ENCODE measurements at regions not wholly inside any gene's neighbourhood (a gene's known extent, or its start where the extent isn't known, plus 50 kb on each side); places are given as distances from the start of the nearest gene placed in this dataset.

DNA sequence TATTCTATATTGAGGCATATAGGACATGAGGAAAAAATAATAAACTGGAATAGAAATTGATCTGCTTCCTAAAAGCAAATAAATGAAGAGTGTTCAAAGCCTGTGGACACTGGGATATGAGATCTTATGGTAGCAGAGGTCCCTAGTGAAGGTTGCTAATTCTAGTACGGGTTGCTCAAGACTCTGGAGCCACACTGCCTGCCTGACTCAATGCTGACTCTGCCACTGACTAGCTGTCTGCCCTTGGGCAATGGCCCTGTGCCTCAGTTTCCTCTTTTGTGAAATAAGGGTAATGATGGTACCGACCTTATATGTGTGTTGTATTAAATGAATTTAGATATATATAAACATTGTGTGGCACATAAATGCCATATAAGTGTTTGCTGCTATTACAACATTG, 59.0 kb upstream of the C1orf53 start:
- no peak for DNase-seq (ENCODE audit: low spot score)

More for the DNA sequence above, 59.0 kb upstream of the C1orf53 start:
- H3K4me2 ChIP-seq: no peak overlapping the region
- Mint-ChIP-seq H3K9me3 (no peaks in the 10 kb centered on the region), H3K4me3 (no peak overlapping the region), H3K27me3 (ENCODE audit: insufficient read depth, low read depth, poor library complexity) (no peaks in the 10 kb centered on the region), H3K27ac (no peak overlapping the region), H3K4me1 (peaks cover 23% of the 10 kb centered on the region), H3K36me3 (ENCODE audit: low read depth) (no peaks in the 10 kb centered on the region)
- H3K27ac ChIP-seq (ENCODE audit: low read depth): no peak overlapping the region
- H3K4me1 ChIP-seq (ENCODE audit: insufficient read depth): peaks cover 9% of the 10 kb centered on the region
- no peaks in the 10 kb centered on the region; the same call in 1 of the 2 replicates for H3K9me2 ChIP-seq (ENCODE audit: insufficient read depth)
- no peaks in the 10 kb centered on the region for H3K36me3 ChIP-seq (ENCODE audit: insufficient read depth)
- ATAC-seq: no peak
- TF ChIP-seq JUNB (IDR thresholded peaks at IDR 0.05; ENCODE audit: unreplicated experiment) (no peak), STAT1 (IDR thresholded peaks at IDR 0.05; ENCODE audit: unreplicated experiment) (no peak), EZH2 (IDR thresholded peaks at IDR 0.05; ENCODE audit: low read depth, unreplicated experiment) (no peak), POLR2AphosphoS5 (IDR thresholded peaks at IDR 0.05; ENCODE audit: low read depth) (no peak)
- TF ChIP-seq, protein P1, sequence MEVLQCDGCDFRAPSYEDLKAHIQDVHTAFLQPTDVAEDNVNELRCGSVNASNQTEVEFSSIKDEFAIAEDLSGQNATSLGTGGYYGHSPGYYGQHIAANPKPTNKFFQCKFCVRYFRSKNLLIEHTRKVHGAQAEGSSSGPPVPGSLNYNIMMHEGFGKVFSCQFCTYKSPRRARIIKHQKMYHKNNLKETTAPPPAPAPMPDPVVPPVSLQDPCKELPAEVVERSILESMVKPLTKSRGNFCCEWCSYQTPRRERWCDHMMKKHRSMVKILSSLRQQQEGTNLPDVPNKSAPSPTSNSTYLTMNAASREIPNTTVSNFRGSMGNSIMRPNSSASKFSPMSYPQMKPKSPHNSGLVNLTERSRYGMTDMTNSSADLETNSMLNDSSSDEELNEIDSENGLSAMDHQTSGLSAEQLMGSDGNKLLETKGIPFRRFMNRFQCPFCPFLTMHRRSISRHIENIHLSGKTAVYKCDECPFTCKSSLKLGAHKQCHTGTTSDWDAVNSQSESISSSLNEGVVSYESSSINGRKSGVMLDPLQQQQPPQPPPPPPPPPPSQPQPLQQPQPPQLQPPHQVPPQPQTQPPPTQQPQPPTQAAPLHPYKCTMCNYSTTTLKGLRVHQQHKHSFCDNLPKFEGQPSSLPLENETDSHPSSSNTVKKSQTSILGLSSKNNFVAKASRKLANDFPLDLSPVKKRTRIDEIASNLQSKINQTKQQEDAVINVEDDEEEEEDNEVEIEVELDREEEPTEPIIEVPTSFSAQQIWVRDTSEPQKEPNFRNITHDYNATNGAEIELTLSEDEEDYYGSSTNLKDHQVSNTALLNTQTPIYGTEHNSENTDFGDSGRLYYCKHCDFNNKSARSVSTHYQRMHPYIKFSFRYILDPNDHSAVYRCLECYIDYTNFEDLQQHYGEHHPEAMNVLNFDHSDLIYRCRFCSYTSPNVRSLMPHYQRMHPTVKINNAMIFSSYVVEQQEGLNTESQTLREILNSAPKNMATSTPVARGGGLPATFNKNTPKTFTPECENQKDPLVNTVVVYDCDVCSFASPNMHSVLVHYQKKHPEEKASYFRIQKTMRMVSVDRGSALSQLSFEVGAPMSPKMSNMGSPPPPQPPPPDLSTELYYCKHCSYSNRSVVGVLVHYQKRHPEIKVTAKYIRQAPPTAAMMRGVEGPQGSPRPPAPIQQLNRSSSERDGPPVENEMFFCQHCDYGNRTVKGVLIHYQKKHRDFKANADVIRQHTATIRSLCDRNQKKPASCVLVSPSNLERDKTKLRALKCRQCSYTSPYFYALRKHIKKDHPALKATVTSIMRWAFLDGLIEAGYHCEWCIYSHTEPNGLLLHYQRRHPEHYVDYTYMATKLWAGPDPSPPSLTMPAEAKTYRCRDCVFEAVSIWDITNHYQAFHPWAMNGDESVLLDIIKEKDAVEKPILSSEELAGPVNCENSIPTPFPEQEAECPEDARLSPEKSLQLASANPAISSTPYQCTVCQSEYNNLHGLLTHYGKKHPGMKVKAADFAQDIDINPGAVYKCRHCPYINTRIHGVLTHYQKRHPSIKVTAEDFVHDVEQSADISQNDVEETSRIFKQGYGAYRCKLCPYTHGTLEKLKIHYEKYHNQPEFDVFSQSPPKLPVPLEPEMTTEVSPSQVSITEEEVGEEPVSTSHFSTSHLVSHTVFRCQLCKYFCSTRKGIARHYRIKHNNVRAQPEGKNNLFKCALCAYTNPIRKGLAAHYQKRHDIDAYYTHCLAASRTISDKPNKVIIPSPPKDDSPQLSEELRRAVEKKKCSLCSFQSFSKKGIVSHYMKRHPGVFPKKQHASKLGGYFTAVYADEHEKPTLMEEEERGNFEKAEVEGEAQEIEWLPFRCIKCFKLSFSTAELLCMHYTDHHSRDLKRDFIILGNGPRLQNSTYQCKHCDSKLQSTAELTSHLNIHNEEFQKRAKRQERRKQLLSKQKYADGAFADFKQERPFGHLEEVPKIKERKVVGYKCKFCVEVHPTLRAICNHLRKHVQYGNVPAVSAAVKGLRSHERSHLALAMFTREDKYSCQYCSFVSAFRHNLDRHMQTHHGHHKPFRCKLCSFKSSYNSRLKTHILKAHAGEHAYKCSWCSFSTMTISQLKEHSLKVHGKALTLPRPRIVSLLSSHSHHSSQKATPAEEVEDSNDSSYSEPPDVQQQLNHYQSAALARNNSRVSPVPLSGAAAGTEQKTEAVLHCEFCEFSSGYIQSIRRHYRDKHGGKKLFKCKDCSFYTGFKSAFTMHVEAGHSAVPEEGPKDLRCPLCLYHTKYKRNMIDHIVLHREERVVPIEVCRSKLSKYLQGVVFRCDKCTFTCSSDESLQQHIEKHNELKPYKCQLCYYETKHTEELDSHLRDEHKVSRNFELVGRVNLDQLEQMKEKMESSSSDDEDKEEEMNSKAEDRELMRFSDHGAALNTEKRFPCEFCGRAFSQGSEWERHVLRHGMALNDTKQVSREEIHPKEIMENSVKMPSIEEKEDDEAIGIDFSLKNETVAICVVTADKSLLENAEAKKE (CRISPR knock-in tag; IDR thresholded peaks at IDR 0.05): no peak
- TF ChIP-seq, protein P2, sequence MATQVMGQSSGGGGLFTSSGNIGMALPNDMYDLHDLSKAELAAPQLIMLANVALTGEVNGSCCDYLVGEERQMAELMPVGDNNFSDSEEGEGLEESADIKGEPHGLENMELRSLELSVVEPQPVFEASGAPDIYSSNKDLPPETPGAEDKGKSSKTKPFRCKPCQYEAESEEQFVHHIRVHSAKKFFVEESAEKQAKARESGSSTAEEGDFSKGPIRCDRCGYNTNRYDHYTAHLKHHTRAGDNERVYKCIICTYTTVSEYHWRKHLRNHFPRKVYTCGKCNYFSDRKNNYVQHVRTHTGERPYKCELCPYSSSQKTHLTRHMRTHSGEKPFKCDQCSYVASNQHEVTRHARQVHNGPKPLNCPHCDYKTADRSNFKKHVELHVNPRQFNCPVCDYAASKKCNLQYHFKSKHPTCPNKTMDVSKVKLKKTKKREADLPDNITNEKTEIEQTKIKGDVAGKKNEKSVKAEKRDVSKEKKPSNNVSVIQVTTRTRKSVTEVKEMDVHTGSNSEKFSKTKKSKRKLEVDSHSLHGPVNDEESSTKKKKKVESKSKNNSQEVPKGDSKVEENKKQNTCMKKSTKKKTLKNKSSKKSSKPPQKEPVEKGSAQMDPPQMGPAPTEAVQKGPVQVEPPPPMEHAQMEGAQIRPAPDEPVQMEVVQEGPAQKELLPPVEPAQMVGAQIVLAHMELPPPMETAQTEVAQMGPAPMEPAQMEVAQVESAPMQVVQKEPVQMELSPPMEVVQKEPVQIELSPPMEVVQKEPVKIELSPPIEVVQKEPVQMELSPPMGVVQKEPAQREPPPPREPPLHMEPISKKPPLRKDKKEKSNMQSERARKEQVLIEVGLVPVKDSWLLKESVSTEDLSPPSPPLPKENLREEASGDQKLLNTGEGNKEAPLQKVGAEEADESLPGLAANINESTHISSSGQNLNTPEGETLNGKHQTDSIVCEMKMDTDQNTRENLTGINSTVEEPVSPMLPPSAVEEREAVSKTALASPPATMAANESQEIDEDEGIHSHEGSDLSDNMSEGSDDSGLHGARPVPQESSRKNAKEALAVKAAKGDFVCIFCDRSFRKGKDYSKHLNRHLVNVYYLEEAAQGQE (IDR thresholded peaks at IDR 0.05; ENCODE audit: unreplicated experiment): no peak
- no peak overlapping the region for H3K4me3 ChIP-seq
- H4K20me1 ChIP-seq (replicated peaks; ENCODE audit: insufficient read depth): no peaks in the 10 kb centered on the region
- no peaks in the 10 kb centered on the region for H3K27me3 ChIP-seq (ENCODE audit: insufficient read depth)
- no peaks in the 10 kb centered on the region for H3K79me2 ChIP-seq (replicated peaks; ENCODE audit: insufficient read depth)
- no peak overlapping the region for H2AFZ ChIP-seq
- no peaks in the 10 kb centered on the region for H3F3A ChIP-seq (replicated peaks; ENCODE audit: low read depth)

Data from GM23338 (cell line).